ENCODE measurements at regions not wholly inside any gene's neighbourhood (a gene's known extent, or its start where the extent isn't known, plus 50 kb on each side); places are given as distances from the start of the nearest gene placed in this dataset.
A peak's percentile ranks its signal among the peaks of the same experiment; 100 is the strongest.

- no peak for DNase-seq (ENCODE audit: low read depth)
Measured at GRCh38 chr7:36802459-36803135, 78.3 kb upstream of the AOAH start.

GRCh38 chr7:36796850-36797536 lies 72.7 kb upstream of the AOAH start:
- DNase-seq (ENCODE audit: low read depth), result no peak

- DNase-seq (ENCODE audit: low read depth), result no peak
Measured at GRCh38 chr7:36795451-36796021, 71.2 kb upstream of the AOAH start.

GRCh38 chr7:36794689-36795088 lies 70.4 kb upstream of the AOAH start:
- no peak for DNase-seq (ENCODE audit: low read depth)

- no peak for DNase-seq (ENCODE audit: low read depth)
Measured at GRCh38 chr7:36792421-36792820, 68.1 kb upstream of the AOAH start.

GRCh38 chr7:36790311-36790787 lies 66.1 kb upstream of the AOAH start:
- DNase-seq (ENCODE audit: low read depth), result no peak

- DNase-seq (ENCODE audit: low read depth), result no peak
Measured at GRCh38 chr7:36788825-36789470, 64.7 kb upstream of the AOAH start.

- no peak for DNase-seq (ENCODE audit: low read depth)
Measured at GRCh38 chr7:36787933-36788378, 63.7 kb upstream of the AOAH start.

GRCh38 chr7:36784991-36785940 lies 61.0 kb upstream of the AOAH start:
- peak; percentile 56 for DNase-seq (ENCODE audit: low read depth)

GRCh38 chr7:36781011-36781738 lies 56.9 kb upstream of the AOAH start:
- DNase-seq (ENCODE audit: low read depth), result no peak

GRCh38 chr7:36777855-36778254 lies 53.6 kb upstream of the AOAH start:
- no peak for DNase-seq (ENCODE audit: low read depth)

GRCh38 chr7:36777062-36777461 lies 52.8 kb upstream of the AOAH start:
- DNase-seq (ENCODE audit: low read depth), result no peak

- DNase-seq (ENCODE audit: low read depth), result no peak
Measured at GRCh38 chr7:36775676-36776075, 51.4 kb upstream of the AOAH start.

- DNase-seq (ENCODE audit: low read depth), result no peak
Measured at GRCh38 chr7:36775061-36775620, 50.8 kb upstream of the AOAH start.

Measured in activated T-cell treated with anti-CD3 and anti-CD28 coated beads for 24 hours (primary cell).